SK-N-SH (cell line): ENCODE measurements at regions not wholly inside any gene's neighbourhood (a gene's known extent, or its start where the extent isn't known, plus 50 kb on each side); places are given as distances from the start of the nearest gene placed in this dataset.

Source experiments
- CTCF ChIA-PET: fragments of 300-600, 350-600 bp; formaldehyde crosslinking; extraction: SDS; loops from one replicate; lab custom pipeline; 2021; lab: Yijun Ruan, JAX
- POLR2A ChIA-PET: fragments of 350-600 bp; sonication (Branson Sonifier 250); formaldehyde crosslinking; extraction: SDS; loops from one replicate; lab custom pipeline; 2020; ENCODE audit warnings: antibody characterized with exemption, inconsistent platforms; lab: Yijun Ruan, JAX
- DNase-seq: peaks from one replicate; pipeline ENCODE4 v3.0.0; 2012
- H2AFZ ChIP-seq: fragments of 200-600 bp; sonication (generic); 2 replicates; pipeline ENCODE4 v1.8.1; 2016; ENCODE audit warnings: antibody characterized with exemption, mild to moderate bottlenecking, low read depth
- H3F3A ChIP-seq: fragments of 200-600 bp; sonication (generic); replicated peaks from 2 replicates; pipeline ENCODE3; 2016; ENCODE audit warnings: antibody characterized with exemption, mild to moderate bottlenecking; ENCODE audit not compliant: insufficient read depth
- H3K27ac ChIP-seq, 2 experiments: fragments of 200-500 bp in 1 of 2; fragments of 200-600 bp in 1 of 2; sonication (Bioruptor generic) in 1 of 2; sonication (generic), shearing (Covaris generic) in 1 of 2; 2 replicates each; pipeline versions ENCODE4 v1.5.1 to v1.6.1; 2014 to 2016; ENCODE audit warnings: low read depth in 2 of 2, inconsistent platforms in 1 of 2, low read length in 1 of 2, mild to moderate bottlenecking in 1 of 2, mixed read lengths in 1 of 2
- H3K27me3 ChIP-seq: fragments of 200-600 bp; sonication (generic), shearing (Covaris generic); 2 replicates; pipeline ENCODE4 v1.6.1; 2016; ENCODE audit warnings: mixed run types; ENCODE audit not compliant: insufficient read depth
- H3K36me3 ChIP-seq, 2 experiments: fragments of 200-500 bp in 1 of 2; fragments of 200-600 bp in 1 of 2; sonication (Bioruptor generic) in 1 of 2; sonication (generic) in 1 of 2; replicated peaks in 1 of 2; 2 replicates each; pipeline versions ENCODE3 to v1.5.1; 2014 to 2016; ENCODE audit warnings: low read length in 1 of 2, mild to moderate bottlenecking in 1 of 2; ENCODE audit not compliant: insufficient read depth in 2 of 2, control insufficient read depth in 1 of 2
- H3K4me1 ChIP-seq, 2 experiments: fragments of 200-500 bp in 1 of 2; fragments of 200-600 bp in 1 of 2; sonication (Bioruptor generic) in 1 of 2; sonication (generic), shearing (Covaris generic) in 1 of 2; 2 replicates each; pipeline versions ENCODE4 v1.5.1 to v1.6.1; 2014 to 2016; ENCODE audit warnings: low read depth in 1 of 2, low read length in 1 of 2, mixed run types in 1 of 2; ENCODE audit not compliant: insufficient read depth in 2 of 2, control insufficient read depth in 1 of 2
- H3K4me2 ChIP-seq: fragments of 200-600 bp; sonication (generic), shearing (Covaris generic); 2 replicates; pipeline ENCODE4 v1.6.1; 2017; ENCODE audit warnings: mixed run types
- H3K4me3 ChIP-seq, 2 experiments: fragments of 200-500 bp in 1 of 2; fragments of 200-600 bp in 1 of 2; sonication (Bioruptor generic) in 1 of 2; sonication (generic), shearing (Covaris generic) in 1 of 2; 2 replicates each; pipeline versions ENCODE4 v1.5.1 to v1.8.1; 2014 to 2016; ENCODE audit warnings: low read depth in 2 of 2, inconsistent platforms in 1 of 2, low read length in 1 of 2, mild to moderate bottlenecking in 1 of 2, mixed read lengths in 1 of 2, moderate library complexity in 1 of 2
- H3K79me2 ChIP-seq: fragments of 200-600 bp; sonication (generic); 2 replicates; pipeline ENCODE4 v1.8.1; 2017; ENCODE audit warnings: mild to moderate bottlenecking; ENCODE audit not compliant: insufficient read depth
- H3K9ac ChIP-seq: fragments of 200-600 bp; sonication (generic); 2 replicates; pipeline ENCODE4 v1.6.1; 2017; ENCODE audit warnings: mixed run types
- H3K9me2 ChIP-seq: fragments of 200-600 bp; sonication (generic); 2 replicates; pipeline ENCODE4 v1.6.1; 2017; ENCODE audit warnings: mixed run types
- H3K9me3 ChIP-seq: fragments of 200-600 bp; sonication (generic); 2 replicates; pipeline ENCODE4 v1.6.1; 2017; ENCODE audit warnings: mixed run types, mild to moderate bottlenecking, moderate library complexity
- H4K20me1 ChIP-seq: fragments of 200-600 bp; sonication (generic); 2 replicates; pipeline ENCODE4 v1.6.1; 2017; ENCODE audit warnings: mild to moderate bottlenecking, mixed run types; ENCODE audit not compliant: insufficient read depth
- EP300 ChIP-seq, 2 experiments: IDR thresholded peaks; 2 replicates each; pipeline versions ENCODE4 v1.4.0 to v1.6.1; 2012; ENCODE audit warnings: borderline replicate concordance in 1 of 2, low read depth in 1 of 2, low read length in 1 of 2
- EZH2phosphoT487 ChIP-seq: fragments of 200-600 bp; sonication (generic); IDR thresholded peaks from 2 replicates; pipeline ENCODE4 v1.6.1; 2017; ENCODE audit warnings: low read depth, mixed run types, mild to moderate bottlenecking, antibody characterized with exemption, moderate library complexity, borderline replicate concordance
- FOSL2 ChIP-seq: IDR thresholded peaks from 2 replicates; pipeline ENCODE4 v1.4.0; 2012; ENCODE audit warnings: low read depth, mild to moderate bottlenecking, moderate library complexity, borderline replicate concordance
- GABPA ChIP-seq: IDR thresholded peaks from 2 replicates; pipeline ENCODE4 v1.4.0; 2012; ENCODE audit warnings: low read depth, mild to moderate bottlenecking
- GATA2 ChIP-seq: sonication (generic); formaldehyde crosslinking; IDR thresholded peaks from 2 replicates; pipeline ENCODE4 v1.5.0; 2020; ENCODE audit warnings: mild to moderate bottlenecking, missing genetic modification reagents
- IRF3 ChIP-seq: fragments of 150-350 bp; IDR thresholded peaks from 2 replicates; pipeline ENCODE4 v1.6.1; 2016; ENCODE audit warnings: mild to moderate bottlenecking, low read depth, low read length
- JUND ChIP-seq: IDR thresholded peaks from 2 replicates; pipeline ENCODE4 v1.4.0; 2012
- MAX ChIP-seq: IDR thresholded peaks from 2 replicates; pipeline ENCODE4 v1.4.0; 2012; ENCODE audit warnings: low read depth
- MEF2A ChIP-seq: IDR thresholded peaks from 2 replicates; pipeline ENCODE4 v1.4.0; 2012; ENCODE audit warnings: low read depth, borderline replicate concordance
- NFIC ChIP-seq: IDR thresholded peaks from 2 replicates; pipeline ENCODE4 v1.4.0; 2012; ENCODE audit warnings: borderline replicate concordance
- RAD21 ChIP-seq: IDR thresholded peaks from 2 replicates; pipeline ENCODE4 v1.6.1; 2012; ENCODE audit warnings: mild to moderate bottlenecking, low read length
- RCOR1 ChIP-seq: fragments of 150-350 bp; IDR thresholded peaks from 2 replicates; pipeline ENCODE4 v1.6.1; 2017; ENCODE audit warnings: antibody characterized with exemption, low read length
- RFX5 ChIP-seq: IDR thresholded peaks from 2 replicates; pipeline ENCODE4 v1.6.1; 2012; ENCODE audit warnings: mild to moderate bottlenecking, improper control_type of control experiment, low read length
- RXRA ChIP-seq: IDR thresholded peaks from 2 replicates; pipeline ENCODE4 v1.4.0; 2012; ENCODE audit warnings: low read depth, mild to moderate bottlenecking, borderline replicate concordance
- SIN3A ChIP-seq: IDR thresholded peaks from 2 replicates; pipeline ENCODE4 v1.6.1; 2012; ENCODE audit warnings: low read depth, mild to moderate bottlenecking, low read length, moderate library complexity, borderline replicate concordance
- SMC3 ChIP-seq: IDR thresholded peaks from 2 replicates; pipeline ENCODE4 v1.6.1; 2012; ENCODE audit warnings: low read depth, low read length, improper control_type of control experiment
- TAF1 ChIP-seq: IDR thresholded peaks from 2 replicates; pipeline ENCODE4 v1.6.1; 2012; ENCODE audit warnings: low read depth, mild to moderate bottlenecking, low read length, moderate library complexity, borderline replicate concordance
- TEAD4 ChIP-seq: IDR thresholded peaks from 2 replicates; pipeline ENCODE4 v1.4.0; 2012; ENCODE audit warnings: mild to moderate bottlenecking, borderline replicate concordance; ENCODE audit not compliant: insufficient read depth
- YY1 ChIP-seq: IDR thresholded peaks from 2 replicates; pipeline ENCODE4 v1.4.0; 2012; ENCODE audit warnings: low read depth, mild to moderate bottlenecking
- WGBS: methylation state at CpG from one replicate; pipeline ENCODE4 v1.1.6; 2017; ENCODE audit warnings: low lambda C conversion rate; 5-methylcytosine and 5-hydroxymethylcytosine counted together

- POLR2A ChIA-PET, result no interaction called here
- no peaks in the 10 kb centered on the region for H3F3A ChIP-seq
- no peaks in the 10 kb centered on the region for H3K79me2 ChIP-seq
- no peak for DNase-seq
- CTCF ChIA-PET, result no interaction called here
- no peaks in the 10 kb centered on the region for H3K27me3 ChIP-seq
- no peak overlapping the region for H2AFZ ChIP-seq
- H4K20me1 ChIP-seq, result no peaks in the 10 kb centered on the region
- no peaks in the 10 kb centered on the region for H3K9me2 ChIP-seq
- no peak overlapping the region for H3K4me3 ChIP-seq
- H3K36me3 ChIP-seq, result no peaks in the 10 kb centered on the region
- WGBS, result 52% methylated on average over 1 of the region's 1 CpG
- H3K4me2 ChIP-seq, result no peak overlapping the region
- no peaks in the 10 kb centered on the region for H3K9me3 ChIP-seq
- TF ChIP-seq RXRA, result no peak
- no peak for TF ChIP-seq SIN3A
- TF ChIP-seq MAX, result no peak
- no peak for TF ChIP-seq MEF2A
- TF ChIP-seq JUND, result no peak
- no peak for TF ChIP-seq SMC3
- TF ChIP-seq RFX5, result no peak
- TF ChIP-seq EZH2phosphoT487, result no peak
- TF ChIP-seq GABPA, result no peak
- TF ChIP-seq GATA2 (CRISPR knock-in tag), result no peak
- TF ChIP-seq TEAD4, result no peak
- TF ChIP-seq RCOR1, result no peak
- TF ChIP-seq YY1, result no peak
- TF ChIP-seq FOSL2, result no peak
- TF ChIP-seq RAD21, result no peak
- H3K9ac ChIP-seq, result no peak overlapping the region
- no peaks in the 10 kb centered on the region for H3K4me1 ChIP-seq
- no peak overlapping the region for H3K27ac ChIP-seq
Measured at GRCh38 chr18:41464278-41464677, 490.8 kb upstream of the PIK3C3 start.

GRCh38 chr18:41462946-41463345 is 492.1 kb upstream of the PIK3C3 start:
- H2AFZ ChIP-seq, result no peak overlapping the region
- no peak overlapping the region for H3K9ac ChIP-seq
- no peaks in the 10 kb centered on the region for H3K4me1 ChIP-seq
- POLR2A ChIA-PET, result no interaction called here
- no peaks in the 10 kb centered on the region for H3K36me3 ChIP-seq
- CTCF ChIA-PET, result no interaction called here
- H3K9me2 ChIP-seq, result no peaks in the 10 kb centered on the region
- H4K20me1 ChIP-seq, result no peaks in the 10 kb centered on the region
- no peak for TF ChIP-seq MEF2A
- TF ChIP-seq NFIC, result no peak
- TF ChIP-seq EP300 (IDR thresholded peaks at IDR 0.05; ENCODE audit: borderline replicate concordance in 1 of 2, low read depth in 1 of 2, low read length in 1 of 2), result no peak
- TF ChIP-seq RFX5, result no peak
- TF ChIP-seq YY1, result no peak
- no peak for TF ChIP-seq TAF1
- no peak for TF ChIP-seq IRF3
- TF ChIP-seq, all 33 proteins: peak for 0
- no peaks in the 10 kb centered on the region for H3K79me2 ChIP-seq
- no peaks in the 10 kb centered on the region for H3K9me3 ChIP-seq
- no peak for DNase-seq
- H3K4me2 ChIP-seq, result no peak overlapping the region
- H3K27me3 ChIP-seq, result no peaks in the 10 kb centered on the region
- 15% methylated on average over 1 of the region's 1 CpG for WGBS
- H3K4me3 ChIP-seq, result no peak overlapping the region
- no peak overlapping the region for H3K27ac ChIP-seq
- H3F3A ChIP-seq, result no peaks in the 10 kb centered on the region
